Activated naive CD4-positive, alpha-beta T cell treated with Interleukin-2 at 50 U/mL for 16 hours (primary cell): ENCODE measurements at regions not wholly inside any gene's neighbourhood (a gene's known extent, or its start where the extent isn't known, plus 50 kb on each side); places are given as distances from the start of the nearest gene placed in this dataset.

Source experiments
- DNase-seq: peaks from one replicate; pipeline ENCODE4 v3.0.0-alpha.2; 2020

DNA sequence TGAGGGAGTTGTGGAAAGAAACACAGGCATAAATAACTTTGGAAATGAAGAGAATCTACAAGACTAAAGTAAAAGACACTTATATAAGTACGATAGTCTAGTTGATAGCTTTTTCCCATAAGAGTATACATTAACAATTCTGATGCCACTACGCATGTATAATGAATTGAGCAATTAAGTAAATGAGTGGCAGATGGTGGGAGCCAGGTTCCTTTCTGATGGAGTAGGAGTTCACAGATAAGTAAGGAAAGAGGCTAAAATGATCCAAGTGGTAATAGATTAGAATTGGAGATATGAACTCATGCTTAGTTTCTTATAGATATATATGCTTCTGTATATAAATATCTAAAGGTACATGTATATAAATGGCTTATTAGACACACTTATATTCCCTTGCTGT is 368.3 kb downstream of the FAM181B start:
- DNase-seq = no peak

DNA sequence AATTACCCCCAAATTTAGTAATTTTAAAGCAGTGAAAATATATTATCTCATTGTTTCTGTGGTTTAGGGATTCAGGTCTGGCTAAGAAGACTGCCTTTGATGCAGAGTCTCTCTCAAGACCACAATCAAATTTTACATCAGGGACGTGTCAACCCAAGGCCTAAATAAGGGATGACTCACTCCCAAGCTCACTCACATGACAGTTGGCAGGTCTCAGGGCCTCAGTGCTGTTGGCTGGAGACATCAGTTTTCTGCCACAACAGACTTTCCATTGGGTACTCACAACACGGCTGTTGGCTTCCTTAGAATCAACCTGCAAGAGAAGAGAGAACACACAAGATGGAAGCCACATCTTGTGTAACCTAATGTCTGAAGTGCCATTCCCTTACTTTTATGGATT is 377.3 kb downstream of the FAM181B start:
- no peak for DNase-seq

DNA sequence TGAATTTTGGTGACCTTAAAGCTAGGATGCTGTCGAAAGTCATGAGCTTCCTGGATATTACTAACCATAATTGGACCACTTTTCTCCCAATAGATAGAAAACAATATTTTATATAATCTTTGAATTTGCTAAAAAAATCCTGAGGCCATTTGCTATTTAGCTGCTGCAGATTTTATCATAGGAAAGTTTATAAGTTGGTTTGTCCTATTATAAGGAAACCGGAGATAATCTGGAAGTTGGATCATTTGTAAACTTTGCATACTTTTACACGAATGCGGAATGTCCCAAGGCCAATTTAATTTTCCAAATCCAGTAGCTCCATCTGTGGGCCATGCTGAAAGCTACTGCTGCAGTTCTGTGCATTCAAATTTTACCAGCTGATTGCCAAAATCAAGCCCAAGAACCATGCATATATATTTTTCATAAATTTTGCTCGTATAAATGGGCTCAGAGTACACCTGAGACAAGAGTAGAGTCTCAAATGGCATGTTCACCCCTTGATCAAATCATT is 378.3 kb downstream of the FAM181B start:
- no peak for DNase-seq

DNA sequence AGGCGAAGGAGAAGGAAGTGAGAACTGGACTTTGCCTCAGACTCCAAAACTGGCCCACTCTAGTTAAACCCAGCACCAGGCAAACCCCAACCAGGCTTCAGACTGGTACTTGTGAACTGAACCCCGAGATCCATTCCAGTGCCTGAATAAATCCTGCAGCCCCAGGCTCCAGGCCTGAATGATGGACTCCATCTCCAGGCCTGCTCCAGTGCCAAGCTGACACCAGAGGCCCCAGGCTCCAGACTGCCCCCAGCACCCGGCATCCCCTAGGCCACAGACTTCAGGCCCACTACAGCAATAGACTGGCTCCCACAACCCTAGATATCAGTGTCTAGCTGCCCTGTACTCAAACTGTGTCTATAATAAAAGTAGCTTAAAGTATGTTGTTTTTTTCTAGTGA is 406.8 kb downstream of the FAM181B start:
- DNase-seq = no peak

DNA sequence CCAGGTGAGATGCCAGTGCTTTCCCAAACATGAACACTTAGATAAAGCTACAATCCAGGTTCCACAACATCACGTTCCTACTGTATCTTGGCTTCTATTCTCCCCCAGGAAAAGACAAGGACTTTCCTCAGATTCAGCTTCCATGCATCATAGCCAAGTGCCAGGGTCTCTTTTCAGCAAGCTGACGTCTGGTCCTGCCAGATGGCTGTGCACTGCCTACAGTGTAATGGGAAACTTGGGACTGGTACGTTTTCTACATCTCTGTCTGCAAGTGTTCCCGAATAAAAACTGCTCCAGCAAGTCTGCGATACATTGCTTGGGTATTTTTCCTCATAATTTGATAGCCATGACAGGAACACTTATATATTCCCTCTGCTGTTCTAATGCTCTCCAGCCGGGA is 412.5 kb downstream of the FAM181B start:
- DNase-seq = no peak

DNA sequence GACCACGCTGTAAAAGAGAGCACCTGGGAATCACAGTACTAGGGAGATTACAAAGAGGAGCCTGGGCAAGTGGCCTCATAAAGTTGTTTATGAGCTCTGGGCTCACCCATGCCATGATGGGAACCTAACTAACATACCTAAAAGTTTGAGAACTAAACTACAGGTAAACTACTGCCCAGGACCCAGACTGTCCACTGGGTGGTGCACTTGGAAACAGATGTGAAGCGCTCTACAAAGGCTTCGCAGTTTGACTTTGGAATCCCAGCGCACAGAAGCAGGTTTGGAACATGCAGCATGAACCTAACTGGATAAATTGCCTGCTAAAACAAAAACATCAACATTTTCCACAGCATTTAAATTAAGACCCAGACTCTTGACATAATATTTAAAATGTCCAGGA is 418.6 kb downstream of the FAM181B start:
- no peak for DNase-seq

DNA sequence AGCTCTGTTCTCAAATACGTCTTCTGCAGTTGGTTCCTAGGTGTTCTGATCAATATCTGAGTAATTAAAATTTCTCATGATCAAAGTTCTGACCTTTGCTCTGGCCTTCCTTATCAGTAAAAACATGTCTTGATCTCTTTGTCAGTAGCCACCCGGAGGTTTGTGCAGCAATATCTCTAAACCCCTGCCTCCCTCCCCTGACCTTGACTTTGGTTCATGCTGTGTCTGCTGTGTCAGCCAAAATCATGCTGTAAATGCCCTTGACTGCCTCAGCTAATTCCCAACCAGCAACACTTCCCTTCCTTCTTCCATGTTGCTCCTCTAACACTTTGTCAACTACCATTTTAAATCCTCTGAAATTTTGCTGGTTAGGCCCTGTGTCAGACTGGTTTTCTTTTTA is 424.7 kb downstream of the FAM181B start:
- no peak for DNase-seq

DNA sequence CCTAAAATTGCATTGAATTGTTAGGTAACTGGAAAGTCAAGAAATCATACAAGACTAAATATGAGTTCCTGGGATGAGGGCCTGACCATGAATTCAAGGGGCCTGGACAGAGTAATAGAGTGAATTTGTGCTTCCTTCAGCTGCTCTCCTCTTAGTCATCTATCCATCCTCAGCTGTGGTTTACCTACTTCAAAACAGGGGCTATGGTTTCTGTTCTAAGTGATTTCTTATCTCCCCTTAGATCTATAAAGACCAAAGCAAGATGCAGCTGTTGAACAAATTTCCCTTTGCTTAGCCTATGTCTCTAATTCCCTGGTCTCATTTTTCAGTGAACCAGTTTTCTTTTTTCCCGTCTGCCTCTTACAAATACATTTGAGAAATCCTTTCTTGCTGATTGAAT is 428.5 kb downstream of the FAM181B start:
- DNase-seq = no peak

DNA sequence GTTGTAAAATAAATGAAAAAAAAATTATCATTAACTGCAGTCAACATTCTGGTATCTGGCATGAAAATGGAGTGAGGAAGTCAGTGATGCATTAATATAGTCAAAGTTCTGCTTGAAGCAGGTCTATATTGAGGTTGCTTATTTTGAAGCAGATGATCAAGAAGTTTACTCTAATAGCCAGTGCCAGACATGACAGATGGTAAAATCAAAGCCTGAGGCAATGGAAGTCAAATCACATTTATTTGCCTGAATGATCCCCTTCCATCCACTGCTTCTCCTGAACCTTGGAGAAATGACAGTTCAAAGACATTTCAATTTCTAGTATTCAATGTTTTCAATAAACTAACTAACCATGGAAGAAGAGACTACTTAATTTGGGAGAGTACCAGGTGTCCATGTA is 430.0 kb downstream of the FAM181B start:
- DNase-seq = no peak

DNA sequence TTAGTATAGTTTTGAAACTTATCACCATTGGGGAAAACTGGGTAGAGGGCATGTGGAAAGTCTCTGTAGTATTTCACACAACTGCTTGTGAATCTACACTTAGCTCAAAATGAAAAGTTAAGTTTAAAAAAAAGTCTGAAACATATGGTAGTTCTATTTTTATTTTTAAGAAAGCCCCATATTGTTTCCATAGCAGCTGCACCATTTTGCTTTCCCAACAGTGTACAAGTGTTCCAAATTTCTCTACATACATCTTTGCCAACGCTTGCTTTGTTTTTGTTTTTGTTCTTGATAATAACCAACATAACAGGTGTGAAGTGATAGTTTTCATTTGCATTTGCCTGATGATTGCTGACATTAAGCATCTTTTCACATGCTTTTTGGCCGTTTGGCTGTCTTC is 445.2 kb downstream of the FAM181B start:
- DNase-seq = no peak

DNA sequence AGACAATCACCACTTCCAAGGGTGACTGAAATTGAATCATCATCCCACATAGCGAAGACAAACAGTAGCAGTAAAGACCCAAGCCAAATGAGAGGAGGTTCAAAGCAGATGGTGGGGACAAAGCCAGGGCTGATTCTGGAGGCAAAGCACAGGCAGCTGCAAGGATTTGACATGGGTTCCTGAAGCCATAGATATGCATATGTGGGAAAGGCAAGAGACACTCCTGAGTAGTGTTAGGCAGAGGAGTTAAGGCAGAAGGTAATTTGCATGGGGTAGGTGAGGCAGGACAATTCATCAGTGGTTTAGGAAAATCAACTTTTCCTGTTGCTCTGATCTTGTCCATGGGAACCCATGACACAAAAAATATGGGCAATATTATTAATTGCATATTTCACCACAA is 462.8 kb downstream of the FAM181B start:
- no peak for DNase-seq

DNA sequence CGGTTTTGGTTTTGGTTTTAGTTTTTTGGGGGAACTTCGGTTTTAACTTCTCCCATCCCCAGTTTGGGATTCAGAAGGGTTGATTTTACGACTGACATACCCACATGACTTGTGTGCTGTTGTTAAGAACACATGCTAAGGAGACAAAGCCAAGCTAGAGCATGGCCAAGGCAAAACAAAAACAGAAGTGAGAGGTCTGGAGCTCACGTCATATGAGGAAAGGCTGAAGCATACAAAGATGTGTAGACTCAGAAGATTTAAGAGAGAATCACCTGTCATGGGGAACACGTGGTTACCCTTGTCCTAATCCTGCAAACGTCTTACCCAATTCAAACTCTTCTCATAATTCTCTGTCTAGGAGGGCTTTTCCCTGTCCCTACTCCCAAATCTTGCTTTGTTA is 465.0 kb downstream of the FAM181B start:
- DNase-seq = no peak

DNA sequence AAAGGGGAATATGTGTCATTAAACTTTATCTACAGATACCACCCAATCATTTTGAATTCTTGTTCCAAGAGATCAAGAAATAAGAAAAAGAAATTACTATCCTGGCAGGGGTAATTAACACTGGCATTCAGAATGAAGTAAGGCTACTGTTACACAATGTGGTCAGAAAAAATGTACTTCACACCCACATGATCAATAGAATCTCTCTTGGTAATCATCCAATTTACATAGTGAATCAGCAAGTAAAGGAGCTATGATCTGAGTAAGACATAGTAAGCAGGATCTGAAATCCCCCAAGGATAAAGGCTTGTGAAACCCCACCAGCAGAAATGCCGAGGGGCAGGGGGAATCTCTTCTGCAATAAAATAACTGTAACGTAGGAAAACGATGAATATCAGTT is 466.5 kb downstream of the FAM181B start:
- no peak for DNase-seq

DNA sequence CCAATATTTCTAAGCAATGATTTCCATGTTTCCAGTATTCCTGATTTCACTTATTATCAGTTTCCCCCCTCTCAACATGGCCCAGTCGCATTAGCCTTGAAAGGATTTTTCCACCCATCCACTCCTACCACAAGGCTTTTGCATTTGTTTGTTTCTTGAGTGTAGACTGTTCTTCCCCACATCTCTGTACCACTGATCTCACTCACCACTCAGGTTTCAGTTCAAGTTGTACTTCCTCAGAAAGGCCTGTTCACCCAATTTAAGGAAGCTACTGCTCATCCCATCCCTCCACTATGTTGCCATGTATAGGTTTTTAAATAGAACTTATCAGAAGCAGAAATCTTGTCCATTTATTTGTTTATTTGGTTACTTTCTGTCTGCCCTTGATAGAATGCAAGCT is 472.3 kb downstream of the FAM181B start:
- no peak for DNase-seq

DNA sequence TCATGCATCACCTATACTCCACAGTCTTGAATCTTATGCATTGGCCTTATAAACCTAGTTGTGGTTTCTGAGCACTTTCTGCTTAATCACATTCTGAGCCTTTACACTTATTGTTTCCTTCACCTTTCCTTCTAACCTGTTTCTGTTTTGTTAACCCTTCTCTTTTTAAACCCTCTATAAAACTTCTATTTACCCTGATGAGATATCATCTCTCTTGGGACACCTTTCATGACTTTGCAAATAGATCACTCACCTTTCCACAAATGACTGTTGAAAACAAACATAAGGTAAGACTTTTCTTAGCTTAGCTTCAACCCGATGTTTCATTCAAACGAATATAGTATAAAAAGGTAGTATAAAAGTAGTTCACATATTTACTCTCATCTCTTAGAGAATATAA is 483.6 kb downstream of the FAM181B start:
- no peak for DNase-seq

DNA sequence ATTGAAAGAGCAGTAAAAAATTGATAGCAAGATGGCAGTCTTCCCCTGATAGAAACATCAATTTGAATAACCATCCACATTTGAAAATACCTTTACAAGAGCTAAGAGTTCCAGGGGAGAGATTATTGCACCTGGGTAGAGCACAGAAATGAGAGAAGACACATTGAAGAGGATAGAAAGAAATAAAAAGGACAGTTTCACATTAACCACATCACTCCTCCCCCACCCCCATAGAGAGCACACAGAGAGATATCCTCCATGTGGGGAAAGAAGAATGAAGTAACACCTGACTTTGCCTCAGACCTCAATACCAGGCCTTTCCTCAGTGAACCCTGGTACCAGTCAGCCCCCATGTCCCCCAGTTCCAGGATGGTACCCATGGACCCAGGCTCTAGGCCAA is 486.7 kb downstream of the FAM181B start:
- DNase-seq = no peak

DNA sequence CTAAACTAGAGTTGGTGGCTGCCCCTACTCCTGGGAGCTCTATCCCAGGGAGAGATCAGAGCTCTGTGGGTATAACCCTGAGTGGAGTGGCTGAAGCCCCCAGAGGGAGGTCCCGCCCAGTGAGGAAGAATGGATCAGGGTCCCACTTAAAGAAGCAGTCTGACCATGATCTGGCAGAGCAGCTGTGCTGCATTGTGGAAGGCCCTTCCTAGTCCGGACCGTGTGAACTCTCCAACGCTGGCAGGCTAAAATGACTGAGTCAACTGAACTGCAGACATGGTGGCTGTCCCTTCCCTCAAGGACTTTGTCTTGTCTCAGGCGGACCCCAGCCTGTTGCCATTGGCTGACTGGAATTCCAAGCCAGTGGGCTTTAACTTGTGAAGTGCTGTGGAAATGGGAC is 494.2 kb downstream of the FAM181B start:
- no peak for DNase-seq

DNA sequence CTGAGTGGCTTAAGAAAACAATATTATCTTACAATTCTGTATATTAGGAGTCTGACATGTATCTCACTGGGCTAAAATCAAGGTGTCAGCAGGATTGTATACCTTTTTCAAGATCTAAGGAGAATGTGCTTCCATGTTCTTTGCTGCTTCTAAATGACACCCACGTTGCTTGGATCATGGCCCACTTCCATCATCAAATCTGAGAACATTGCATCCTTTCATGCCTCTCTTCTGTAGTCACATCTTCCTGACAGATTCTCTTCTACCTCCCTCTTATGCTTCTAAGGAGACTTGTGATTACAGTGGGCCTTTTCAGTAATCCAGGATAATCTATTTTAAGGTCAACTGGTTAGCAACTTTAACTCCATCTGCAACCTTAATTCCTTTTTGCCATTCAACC is 499.4 kb downstream of the FAM181B start:
- DNase-seq = no peak

DNA sequence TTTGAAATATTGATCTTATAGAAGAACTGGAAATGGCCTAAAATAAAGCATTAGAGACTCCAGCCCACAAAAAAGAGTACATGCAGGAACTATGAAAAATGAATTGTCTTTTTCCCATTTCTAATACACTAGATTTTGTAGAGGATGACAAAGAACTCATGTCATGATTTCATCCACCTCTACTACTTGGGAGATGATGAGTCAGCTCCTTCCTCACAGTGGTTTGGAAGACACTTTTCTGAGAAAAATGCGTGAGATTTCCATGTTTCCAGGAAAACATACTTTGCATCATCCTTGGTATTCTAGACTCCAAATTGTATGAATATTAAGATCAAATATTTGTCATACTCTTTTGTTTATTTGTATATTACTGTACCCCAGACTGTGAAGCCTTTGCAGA is 500.5 kb downstream of the FAM181B start:
- no peak for DNase-seq

DNA sequence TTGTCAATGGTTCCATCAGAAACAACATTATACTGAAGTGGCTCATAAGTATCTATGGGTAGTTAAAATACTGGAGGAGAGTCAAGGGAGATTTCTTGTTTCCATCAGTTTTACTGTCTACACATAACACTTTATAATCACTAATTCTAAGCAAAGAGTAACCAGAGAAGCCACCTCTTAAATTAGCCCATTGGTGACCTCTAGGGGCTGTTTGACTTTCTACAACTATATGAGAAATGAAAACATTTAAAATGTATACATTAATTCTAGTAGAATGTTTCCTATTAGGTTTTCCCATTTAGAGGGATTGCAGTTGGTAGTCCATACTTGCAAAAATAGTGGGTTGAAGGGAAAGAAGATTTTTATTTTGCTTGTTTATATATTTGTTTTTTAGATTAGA is 504.3 kb downstream of the FAM181B start:
- no peak for DNase-seq

DNA sequence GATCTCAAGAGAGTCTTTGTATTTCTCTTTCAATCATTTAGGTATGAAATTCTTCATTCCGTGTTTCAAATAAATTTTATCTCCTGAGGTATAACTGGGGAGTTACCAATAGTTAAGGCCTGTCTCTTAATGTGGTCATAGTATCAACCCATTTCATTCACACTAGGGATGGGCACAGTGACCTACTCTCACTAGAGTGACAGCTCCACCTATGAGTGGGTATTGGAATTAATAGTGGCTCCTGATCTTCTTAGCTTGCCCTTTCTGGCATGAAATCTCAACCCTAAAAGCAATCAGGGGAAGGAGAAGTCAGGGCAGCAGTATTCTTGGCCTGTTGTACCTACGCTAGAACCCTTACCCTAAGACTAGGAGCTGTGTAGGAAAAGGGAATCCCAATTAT is 507.7 kb downstream of the FAM181B start:
- no peak for DNase-seq

DNA sequence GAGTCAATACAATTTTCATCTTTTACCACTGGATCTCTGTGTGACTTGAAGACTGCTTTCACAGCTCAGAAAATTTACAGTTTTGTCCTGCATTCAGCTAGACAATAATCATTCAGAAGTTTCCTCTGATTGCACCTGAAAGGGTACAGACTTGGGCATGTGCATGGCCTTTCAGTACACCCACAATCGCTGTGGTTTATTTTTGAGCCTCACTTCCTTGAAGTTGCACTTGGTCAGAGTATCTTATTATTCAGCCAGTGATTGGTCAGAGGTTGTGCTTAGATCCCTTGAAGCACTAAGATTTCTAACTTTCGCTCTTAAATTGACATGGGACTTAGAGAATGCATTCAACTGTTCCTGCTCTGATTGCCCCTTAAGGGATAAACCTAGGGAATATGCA is 508.2 kb downstream of the FAM181B start:
- DNase-seq = no peak

DNA sequence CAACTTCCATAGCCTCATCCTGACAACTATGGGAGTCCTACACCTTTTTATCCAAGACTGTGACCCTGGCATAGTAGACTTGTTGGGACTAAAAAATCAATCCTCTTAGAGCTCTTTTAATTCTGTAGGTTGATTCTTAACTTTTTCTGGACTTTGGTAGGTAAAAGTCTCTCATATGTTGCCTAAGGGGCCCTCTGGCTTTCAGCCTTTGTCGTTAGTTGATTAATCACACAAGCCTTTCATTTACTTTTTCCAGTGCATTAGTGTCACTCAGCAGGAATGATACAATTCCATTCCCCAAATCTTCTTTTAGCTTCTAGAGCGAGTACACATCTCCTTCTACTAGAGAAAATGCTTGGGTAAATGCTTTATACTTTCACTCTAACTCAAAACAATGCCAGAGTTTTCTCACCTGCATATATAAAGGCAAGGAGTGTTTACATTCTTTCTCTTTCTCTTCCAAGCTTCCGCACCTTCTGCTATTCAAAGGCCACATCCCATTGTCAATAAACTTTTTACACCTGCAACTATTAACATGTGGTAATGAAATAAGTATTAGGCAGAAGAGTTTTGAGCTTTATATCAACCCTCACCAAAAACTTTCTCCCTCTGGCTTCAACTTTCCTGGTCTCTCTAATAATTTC is 516.6 kb downstream of the FAM181B start:
- no peak for DNase-seq

DNA sequence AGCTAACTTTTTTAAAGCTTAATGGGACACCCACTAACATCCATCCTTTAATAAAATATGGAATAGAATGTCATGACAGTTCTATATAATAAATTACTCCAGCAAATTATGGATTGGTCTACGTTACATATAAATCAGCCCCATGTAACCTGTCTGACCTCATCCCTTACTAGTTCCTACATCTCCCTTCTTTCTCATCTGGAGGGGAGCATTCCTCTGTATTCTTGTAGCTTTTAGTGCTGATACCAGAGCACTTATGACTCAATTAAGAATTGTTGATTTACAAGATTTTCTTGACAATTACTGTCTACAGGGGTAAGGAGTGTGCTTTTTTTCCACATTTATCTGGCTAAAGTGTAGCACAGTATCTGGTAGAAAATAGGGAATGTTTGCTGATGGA is 523.7 kb downstream of the FAM181B start:
- DNase-seq = no peak

DNA sequence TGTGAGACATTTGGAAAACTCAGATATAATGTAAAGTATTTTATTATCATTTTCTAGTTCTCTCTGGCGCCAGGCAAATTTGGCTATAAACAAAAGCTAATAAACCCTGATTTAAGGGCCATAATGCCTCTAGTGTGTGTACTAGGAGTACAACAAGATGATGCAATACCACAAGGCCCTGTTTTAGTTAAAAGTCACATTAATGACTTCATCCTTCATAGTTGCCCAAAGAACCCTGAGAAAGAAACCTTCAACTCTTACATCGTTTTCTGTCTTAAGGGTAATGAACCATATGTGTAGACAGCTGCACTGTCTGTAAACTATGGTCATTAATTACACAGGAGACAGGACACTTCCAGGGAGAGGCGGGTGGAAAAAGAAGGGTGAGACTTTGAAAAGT is 538.4 kb downstream of the FAM181B start:
- no peak for DNase-seq

DNA sequence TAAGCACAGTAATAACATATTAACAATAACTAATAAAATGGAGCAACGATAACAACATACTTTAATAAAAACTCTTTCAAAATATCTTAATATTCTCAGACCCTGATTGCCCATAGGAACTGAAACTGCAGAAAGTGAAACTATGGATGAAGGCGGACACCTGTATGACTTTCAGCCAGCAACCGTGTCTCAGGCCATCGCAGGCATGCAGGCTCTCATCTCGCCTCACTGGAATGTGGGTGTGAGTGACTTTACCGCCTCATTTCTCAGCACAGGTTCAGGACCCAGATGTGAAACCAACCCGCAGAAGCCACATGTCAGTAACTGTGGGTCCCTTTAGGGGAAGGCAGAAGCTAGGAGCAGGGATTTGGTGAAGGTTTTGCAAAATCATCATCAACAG is 539.1 kb downstream of the FAM181B start:
- DNase-seq = no peak
